ENCODE measurements at regions not wholly inside any gene's neighbourhood (a gene's known extent, or its start where the extent isn't known, plus 50 kb on each side); places are given as distances from the start of the nearest gene placed in this dataset.

DNA sequence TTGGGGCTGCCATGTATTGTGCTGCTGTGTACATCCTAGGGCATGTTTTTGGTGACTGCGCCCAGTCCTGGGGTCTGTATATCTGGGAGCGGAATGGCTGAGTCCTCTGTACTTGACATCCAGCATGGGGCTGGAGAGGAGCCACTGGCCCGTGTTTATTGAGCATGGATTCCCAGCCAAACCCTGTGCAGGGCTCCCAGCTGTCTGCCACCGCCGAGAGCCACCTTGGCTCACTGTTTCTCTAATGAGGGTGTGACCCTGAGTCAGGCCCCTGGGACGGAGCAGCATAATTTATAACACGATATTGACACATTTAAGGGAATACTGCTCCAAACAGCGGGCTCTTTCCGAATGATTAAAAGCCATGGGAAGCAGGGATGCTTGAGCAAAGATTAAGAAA is 211.5 kb upstream of the PWP1 start:
- DNase-seq = no peak

GRCh38 chr12:107474639-107475539 is 210.7 kb upstream of the PWP1 start:
- no peak for DNase-seq

GRCh38 chr12:107475900-107476299 is 209.7 kb upstream of the PWP1 start:
- DNase-seq = no peak

GRCh38 chr12:107477018-107477417 is 208.6 kb upstream of the PWP1 start:
- DNase-seq = no peak

DNA sequence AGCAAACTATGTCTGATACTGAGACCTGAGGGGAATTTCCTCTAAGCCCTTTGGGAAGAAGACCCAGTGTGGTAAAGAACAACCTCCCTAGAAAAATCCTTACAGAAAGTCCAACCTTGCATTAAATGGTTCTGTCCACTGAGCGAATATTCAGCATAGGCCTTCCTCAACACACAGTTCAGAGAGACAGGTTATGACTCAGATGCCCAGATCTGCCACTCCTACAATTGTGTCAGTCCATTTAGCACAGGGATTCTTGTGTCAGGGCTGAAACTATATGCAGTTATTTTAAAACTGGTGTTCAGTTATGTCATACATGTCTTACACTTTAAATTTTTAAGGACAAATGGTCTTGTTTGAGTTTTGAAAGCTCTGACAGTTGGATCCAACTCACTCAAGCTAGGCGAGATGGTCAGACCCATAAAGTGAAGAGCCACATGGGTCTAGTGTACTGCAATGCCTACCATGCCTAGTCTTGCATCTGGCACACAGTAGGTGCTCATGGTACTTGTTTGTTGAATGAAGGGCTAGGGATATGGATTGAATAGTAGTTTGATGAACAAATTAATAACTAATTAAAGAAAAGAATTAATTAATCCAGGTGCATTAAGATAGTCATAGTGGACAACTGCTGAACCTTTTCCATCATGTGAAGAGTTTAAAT is 207.5 kb upstream of the PWP1 start:
- no peak for DNase-seq

DNA sequence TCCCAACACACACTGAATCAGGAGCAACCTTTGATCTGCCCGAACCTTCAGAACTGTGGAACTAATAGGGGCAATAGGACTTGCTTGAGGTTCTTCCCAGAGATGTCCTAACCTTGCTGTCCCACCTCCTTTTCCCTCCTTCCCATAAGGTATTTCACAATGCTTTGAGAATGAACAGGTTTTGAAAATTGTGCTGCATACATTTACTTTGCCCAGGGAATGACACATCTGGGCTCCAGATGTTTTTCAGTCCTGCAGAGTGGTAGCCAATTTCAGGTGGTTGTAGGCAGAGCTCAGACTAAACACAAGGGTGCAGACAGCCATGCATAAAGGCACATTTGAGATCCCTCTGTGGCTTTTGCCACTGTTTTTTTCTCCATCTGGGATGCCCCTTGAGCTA is 206.7 kb upstream of the PWP1 start:
- no peak for DNase-seq

DNA sequence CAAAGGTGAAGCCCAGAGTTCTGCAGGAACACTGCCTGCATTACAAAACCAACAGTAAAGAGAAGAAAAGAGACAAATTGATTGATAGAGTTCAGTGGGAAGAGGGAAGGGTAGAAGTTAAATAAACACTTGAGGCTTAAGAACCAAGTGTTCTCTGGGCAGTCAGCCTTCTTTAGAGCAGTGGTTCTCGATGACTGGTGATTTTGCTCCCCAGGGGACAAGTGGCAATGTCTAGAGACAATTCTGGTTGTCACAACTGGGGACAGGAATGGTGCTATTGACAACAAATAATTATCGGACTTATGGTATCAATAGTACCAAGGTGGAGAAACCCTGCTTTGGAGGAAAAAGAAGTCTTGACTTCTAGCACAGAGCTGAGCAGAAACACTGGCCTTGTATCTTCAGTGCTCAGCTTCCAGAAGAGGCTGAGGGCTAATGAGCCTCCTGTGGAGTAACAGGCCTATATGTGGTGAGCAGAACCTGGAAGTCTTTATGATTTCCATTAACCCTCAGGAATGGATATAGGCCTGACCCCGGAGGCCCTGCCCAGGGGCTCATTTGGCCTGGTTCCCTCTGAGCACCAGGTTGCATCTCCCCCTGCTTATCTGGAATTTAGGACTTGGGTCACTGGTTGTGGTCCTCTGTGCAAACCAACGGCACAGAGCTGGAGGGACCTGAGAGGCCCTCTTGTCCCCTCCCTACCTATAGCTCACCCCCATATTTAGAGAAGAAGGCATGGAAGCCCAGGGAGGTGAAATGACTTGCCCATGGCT is 204.6 kb upstream of the PWP1 start:
- DNase-seq = no peak

- no peak for DNase-seq
These were observed 201.4 kb upstream of the PWP1 start for GRCh38 chr12:107484230-107484629.

DNA sequence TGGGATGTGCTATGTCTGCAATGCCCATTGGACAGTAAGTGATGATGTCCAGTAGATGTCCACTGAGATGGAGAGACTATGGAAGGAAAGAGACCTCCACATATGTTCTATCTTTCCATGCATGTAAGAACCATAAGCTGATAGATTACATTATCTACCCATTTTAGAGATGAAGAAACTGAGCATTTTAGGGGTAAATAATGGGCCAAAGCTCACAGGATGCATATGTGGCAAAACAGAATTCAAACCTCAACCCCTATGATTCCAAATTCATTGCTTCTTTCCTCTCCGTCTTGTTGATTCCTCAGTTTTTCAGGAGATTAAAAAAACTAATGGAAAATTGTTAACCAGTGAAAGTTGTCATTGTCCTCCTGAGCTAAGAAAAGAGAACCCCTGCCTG is 200.7 kb upstream of the PWP1 start:
- DNase-seq = no peak

GRCh38 chr12:107485731-107486130 is 199.9 kb upstream of the PWP1 start:
- no peak for DNase-seq

- no peak for DNase-seq
These were observed 199.3 kb upstream of the PWP1 start for GRCh38 chr12:107486140-107486892.

- no peak for DNase-seq
These were observed 198.5 kb upstream of the PWP1 start for GRCh38 chr12:107487011-107487680.

- DNase-seq = no peak
These were observed 196.9 kb upstream of the PWP1 start for GRCh38 chr12:107488666-107489065.

DNA sequence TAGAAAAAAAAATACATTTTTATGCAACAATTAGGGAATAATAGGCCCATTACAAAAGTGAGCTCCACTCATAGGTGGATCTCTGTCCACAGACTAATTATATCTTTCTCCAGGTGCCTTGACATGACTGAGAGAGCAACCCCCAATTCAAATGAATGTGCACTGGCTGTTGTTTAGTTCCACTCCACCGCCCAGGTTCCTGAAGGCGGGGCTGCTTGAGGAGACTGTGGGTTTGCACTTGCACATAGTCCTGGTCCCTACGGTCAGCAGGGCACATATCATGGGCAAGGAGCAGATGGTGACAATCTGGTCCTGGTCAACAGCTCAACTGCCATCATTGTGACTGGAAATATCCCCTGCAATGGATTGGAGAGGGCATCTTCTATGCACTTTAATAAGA is 195.6 kb upstream of the PWP1 start:
- DNase-seq = no peak

DNA sequence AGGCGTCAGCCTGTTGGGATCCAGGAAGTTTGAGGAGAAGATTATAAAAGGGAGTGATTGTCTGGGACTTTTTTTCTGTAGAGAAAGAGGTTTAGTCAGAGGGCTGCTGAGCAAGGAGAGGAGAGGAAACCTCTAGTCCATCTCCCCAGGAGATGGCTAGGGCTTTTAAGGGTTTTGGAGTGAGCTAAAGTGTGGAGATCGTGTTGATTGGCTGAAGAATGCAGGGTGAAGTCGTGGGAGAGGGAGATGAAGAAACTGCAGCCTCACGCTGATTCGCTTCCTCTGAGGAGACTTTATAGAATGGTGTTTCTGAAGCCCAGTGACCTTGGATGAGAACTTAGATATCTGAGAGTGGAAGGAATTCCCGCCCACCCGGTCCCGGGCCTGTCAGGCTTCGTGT is 193.7 kb upstream of the PWP1 start:
- DNase-seq = no peak

DNA sequence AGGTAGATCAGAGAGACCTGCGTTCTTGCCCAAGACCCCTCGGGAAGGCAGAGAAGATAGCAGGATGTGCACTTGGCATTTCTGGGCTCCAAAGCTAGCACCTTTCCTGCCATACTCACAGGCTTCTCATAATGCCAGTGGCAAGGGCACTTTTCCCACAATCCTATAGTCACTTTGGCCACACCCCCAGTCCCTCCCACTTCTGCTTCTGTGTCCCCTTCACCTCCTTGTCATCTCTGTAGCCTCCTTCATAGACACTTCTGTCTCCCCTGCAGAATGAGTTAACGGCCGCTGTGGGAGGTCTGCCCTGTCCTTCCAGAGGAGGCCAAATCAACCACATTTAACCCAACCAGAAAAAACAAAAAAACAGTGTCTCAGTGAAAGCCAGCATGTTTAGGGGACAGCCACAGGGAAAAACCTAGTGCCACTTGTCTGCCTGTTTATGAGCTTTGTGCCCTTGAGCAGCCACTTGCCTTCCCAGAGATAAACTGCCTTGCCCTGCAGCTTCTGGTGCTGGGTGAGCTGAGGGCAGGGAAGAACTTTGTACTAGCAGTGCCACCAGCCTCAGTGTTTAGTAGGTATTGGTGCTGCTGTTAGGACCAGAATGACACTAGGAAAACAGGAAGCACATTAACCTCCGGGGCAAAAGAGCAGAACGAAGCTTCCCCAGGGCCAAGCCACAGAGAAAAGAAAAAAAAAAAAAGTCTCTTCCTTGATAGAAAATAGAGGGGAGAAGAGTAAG is 193.0 kb upstream of the PWP1 start:
- DNase-seq = no peak

DNA sequence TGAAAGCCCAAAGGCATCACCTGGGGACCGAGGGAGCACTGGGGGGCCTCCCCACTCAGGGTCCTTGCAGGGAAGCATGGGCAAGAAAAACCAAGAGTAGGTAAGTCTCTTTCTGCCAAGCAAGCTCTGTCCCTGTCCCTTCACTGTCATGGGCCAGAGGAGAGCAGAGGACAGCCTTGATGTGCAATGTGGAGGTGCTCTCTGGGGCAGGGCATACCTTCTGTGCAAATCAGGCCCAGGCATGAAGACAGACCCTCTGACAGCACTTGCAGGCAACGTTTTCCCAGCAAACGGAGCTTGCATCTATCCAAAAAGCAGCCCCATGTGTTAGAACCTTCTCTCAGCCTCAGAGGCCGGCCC is 192.5 kb upstream of the PWP1 start:
- no peak for DNase-seq

DNA sequence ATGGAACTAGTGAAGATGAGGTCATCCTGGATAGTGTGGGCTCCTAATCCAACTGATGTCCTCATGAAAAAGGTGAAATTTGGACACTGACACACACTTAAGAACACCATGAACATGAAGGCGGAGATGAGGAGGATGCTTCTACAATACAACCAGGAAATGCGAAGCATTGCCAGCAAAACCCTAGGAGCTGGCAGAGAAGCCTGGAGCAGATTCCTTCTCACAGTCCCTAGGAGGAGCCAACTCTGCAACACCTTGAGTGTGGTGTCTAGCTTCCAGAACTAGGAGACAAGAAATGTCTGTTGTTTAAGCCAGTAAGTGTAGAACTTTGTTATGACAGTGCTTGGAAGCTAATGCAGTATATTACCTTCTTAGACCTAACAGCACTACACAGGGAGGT is 191.9 kb upstream of the PWP1 start:
- DNase-seq = no peak

- DNase-seq = no peak
These were observed 191.3 kb upstream of the PWP1 start for GRCh38 chr12:107494331-107494730.

- no peak for DNase-seq
These were observed 190.0 kb upstream of the PWP1 start for GRCh38 chr12:107495604-107496003.

- DNase-seq = no peak
These were observed 188.4 kb upstream of the PWP1 start for GRCh38 chr12:107497231-107497630.
